ENCODE measurements at regions not wholly inside any gene's neighbourhood (a gene's known extent, or its start where the extent isn't known, plus 50 kb on each side); places are given as distances from the start of the nearest gene placed in this dataset.
"Not testable (repeated sequence)": the region's sequence is repeated elsewhere in the genome, so short reads cannot be mapped to it uniquely, and the experiment has no call there.

DNA sequence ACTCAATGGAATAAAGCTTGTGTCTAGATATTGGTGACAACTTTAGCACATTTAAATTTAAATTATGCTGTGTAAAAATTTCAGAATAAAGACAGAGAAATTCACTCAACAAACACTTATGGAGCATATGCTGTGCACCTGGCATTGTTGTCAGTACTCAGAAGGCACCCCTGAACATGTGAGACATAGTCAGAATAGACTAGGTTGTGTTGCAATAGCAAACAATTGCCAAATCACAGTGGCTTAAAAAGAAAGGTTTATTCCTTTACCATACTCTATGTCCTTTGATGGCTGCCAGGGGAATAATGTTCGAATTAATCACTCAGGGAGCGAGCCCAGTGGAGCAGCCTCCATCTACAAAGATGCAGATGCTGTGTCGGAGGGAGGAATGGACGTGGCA, 72.6 kb upstream of the GBA3 start:
- TF ChIP-seq CTCF, PBX3 (IDR thresholded peaks at IDR 0.05): not testable (repeated sequence)
